HG03097 (cell line): ENCODE measurements at regions not wholly inside any gene's neighbourhood (a gene's known extent, or its start where the extent isn't known, plus 50 kb on each side); places are given as distances from the start of the nearest gene placed in this dataset.

Experiments
- ATAC-seq: cut with Tn5 transposase; IDR thresholded peaks from one replicate; pipeline ENCODE4 v1.9.1; 2021; ENCODE audit not compliant: unreplicated experiment, low FRiP score

- ATAC-seq = peak; percentile 87
Measured at GRCh38 chr21:16330082-16330907, 600.5 kb downstream of the USP25 start.

GRCh38 chr21:16330908-16331268, 601.1 kb downstream of the USP25 start:
- no peak for ATAC-seq

GRCh38 chr21:16337266-16337665, 607.5 kb downstream of the USP25 start:
- ATAC-seq = no peak

GRCh38 chr21:16342932-16343331, 613.1 kb downstream of the USP25 start:
- ATAC-seq = no peak

- ATAC-seq = no peak
Measured at GRCh38 chr21:16343776-16344175, 614.0 kb downstream of the USP25 start.

GRCh38 chr21:16345757-16346156, 616.0 kb downstream of the USP25 start:
- ATAC-seq = no peak

GRCh38 chr21:16347223-16347622, 617.4 kb downstream of the USP25 start:
- ATAC-seq = no peak

DNA sequence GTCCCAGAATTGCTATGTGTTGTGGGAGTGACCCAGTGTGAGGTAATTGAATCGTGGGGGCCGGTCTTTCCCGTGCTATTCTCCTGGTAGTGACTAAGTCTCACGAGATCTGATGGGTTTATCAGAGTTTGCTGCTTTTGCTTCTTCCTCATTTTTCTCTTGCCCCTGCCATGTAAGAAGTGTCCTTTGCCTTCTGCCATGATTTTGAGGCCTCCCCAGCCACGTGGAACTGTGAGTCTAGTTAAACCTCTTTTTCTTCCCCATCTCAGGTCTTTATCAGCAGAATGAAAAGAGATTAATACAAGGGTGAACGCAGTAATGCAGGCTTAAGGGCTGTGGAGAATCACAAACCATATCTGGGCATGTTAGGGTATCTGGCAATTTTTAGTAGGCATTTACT, 624.0 kb downstream of the USP25 start:
- no peak for ATAC-seq

GRCh38 chr21:16357994-16358393, 628.2 kb downstream of the USP25 start:
- ATAC-seq = no peak

GRCh38 chr21:16358784-16359183, 629.0 kb downstream of the USP25 start:
- ATAC-seq = no peak

DNA sequence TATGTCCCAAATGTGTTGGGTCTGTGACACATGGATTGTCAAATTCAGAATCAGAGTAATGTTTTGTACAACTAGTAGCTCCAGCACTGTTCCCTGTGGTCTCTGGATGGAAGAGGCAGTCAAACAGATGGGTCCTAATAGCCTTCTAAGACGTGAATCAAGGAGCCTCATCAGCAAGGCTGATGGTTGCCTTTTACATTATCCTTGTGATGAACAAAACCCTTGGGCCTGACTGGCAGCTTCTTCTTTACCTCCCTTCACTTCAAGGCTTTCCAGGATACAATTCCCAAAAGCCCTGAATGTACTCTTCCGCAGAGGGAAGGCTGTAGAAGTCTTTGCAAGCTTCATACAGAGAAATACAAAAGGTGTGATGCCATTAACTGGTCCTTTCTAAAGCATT, 633.3 kb downstream of the USP25 start:
- no peak for ATAC-seq

DNA sequence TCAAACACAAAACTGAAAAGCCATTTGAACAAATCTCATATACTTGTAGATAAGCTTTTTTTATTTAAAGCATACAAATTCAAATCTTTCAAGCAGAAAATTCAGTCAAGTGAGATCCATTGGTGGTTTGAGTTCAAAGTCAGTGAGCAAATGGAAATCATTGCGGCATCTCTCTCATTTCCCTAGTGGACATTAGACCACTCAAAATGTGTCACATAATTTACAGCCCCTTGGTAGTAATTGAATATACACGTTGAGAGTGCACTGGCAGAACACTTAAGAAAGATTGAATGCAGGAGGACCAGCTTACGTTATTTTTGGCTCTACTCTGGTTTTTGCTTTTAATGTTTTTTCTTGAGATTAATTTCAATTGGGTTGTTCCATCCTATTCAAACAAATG, 633.7 kb downstream of the USP25 start:
- ATAC-seq = no peak

DNA sequence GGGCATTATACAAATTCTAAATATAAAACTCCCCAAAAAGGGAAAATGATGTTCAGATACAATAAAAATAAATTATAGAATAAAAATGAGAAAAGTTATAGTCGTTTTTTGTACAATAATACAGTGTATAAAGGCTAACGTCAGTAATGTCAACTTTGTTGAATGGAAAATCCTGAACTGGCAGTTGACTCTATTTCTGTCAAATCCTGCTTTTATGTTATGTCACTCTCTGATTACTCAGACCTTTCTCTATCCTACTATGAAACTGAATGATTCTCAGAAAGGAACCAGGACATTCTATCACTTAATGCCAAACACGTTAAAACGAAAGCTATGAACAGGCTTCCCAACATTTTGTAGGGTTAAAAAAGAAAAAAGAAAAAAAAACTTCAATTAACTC, 636.4 kb downstream of the USP25 start:
- no peak for ATAC-seq

- ATAC-seq = no peak
Measured at GRCh38 chr21:16367079-16367478, 637.3 kb downstream of the USP25 start.

GRCh38 chr21:16370186-16370585, 640.4 kb downstream of the USP25 start:
- ATAC-seq = no peak

GRCh38 chr21:16372586-16372985, 642.8 kb downstream of the USP25 start:
- no peak for ATAC-seq

GRCh38 chr21:16376673-16377072, 646.9 kb downstream of the USP25 start:
- no peak for ATAC-seq

- ATAC-seq = no peak
Measured at GRCh38 chr21:16377120-16377658, 647.4 kb downstream of the USP25 start.

- ATAC-seq = no peak
Measured at GRCh38 chr21:16377857-16378256, 648.1 kb downstream of the USP25 start.

DNA sequence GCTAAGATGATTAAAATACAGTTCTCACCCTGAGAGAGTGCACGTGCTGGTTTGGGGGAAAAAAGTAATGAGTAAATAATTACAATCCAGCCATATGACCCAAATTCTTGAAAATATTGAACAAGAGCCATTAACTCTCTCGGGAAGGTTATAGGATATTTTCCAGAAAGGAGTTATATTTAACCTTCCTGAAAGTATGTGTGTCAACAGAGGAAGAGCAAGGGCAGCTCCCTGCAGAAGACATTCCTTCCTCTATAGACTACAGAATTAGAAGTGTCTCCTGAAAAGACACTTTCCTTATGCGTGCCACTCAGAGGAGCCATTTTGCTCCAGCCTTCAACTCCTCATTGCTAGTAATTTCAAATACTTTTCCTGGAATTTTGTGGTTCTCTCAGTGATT, 648.7 kb downstream of the USP25 start:
- no peak for ATAC-seq

DNA sequence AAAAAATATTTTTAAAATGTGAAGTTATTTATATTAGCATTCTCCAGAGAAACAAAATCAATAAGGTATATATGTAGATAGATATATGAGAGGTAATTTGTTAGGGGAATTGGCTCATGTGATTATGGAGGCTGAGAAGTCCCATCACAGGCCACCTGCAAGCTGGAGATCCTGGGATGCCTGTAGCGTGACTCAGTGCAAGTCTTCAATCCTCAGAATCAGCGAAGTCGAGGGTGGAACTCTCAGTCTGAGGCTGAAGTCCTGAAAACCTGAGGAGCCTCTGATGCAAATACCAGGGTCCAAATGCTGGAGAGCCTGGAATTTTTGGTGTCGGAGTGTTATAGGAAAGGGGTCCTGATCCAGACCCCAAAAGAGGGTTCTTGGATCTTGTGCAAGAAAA, 658.5 kb downstream of the USP25 start:
- ATAC-seq = no peak

GRCh38 chr21:16388911-16389560, 659.3 kb downstream of the USP25 start:
- ATAC-seq = no peak
